Lung (tissue), 11 donors: ENCODE measurements at regions not wholly inside any gene's neighbourhood (a gene's known extent, or its start where the extent isn't known, plus 50 kb on each side); places are given as distances from the start of the nearest gene placed in this dataset.

Experiments used
- ATAC-seq: fragments of 200-7000 bp; cut with Tn5 transposase; one replicate; pipeline ENCODE4 v1.9.1; 2020; ENCODE audit warnings: moderate number of reproducible peaks; ENCODE audit not compliant: insufficient read depth, low FRiP score
- DNase-seq, 3 donors: peaks; one replicate each; pipeline ENCODE4 v3.0.0-alpha.2; 2013 to 2017
- H3K27ac ChIP-seq, 2 donors: one replicate each; pipeline ENCODE4 v1.5.1; 2013; ENCODE audit warnings: mild to moderate bottlenecking in 2 of 2, moderate library complexity in 2 of 2, control low read depth in 1 of 2, inconsistent platforms in 1 of 2, low read depth in 1 of 2, low read length in 1 of 2
- H3K27me3 ChIP-seq, 3 donors: one replicate each; pipeline ENCODE4 v1.5.1; 2013; ENCODE audit warnings: low read length in 2 of 3; ENCODE audit not compliant: control insufficient read depth in 3 of 3, insufficient read depth in 3 of 3
- H3K36me3 ChIP-seq, 4 donors: one replicate each; pipeline ENCODE4 v1.5.1; 2013; ENCODE audit warnings: low read length in 4 of 4, mild to moderate bottlenecking in 1 of 4, moderate library complexity in 1 of 4; ENCODE audit not compliant: control insufficient read depth in 4 of 4, insufficient read depth in 4 of 4
- H3K4me1 ChIP-seq, 5 donors: one replicate each; pipeline ENCODE4 v1.5.1; 2013; ENCODE audit warnings: low read length in 5 of 5, mild to moderate bottlenecking in 2 of 5, moderate library complexity in 1 of 5; ENCODE audit not compliant: control insufficient read depth in 5 of 5, insufficient read depth in 5 of 5
- H3K4me3 ChIP-seq: one replicate; pipeline ENCODE4 v1.5.1; 2013; ENCODE audit warnings: mild to moderate bottlenecking, control low read depth, moderate library complexity
- H3K9ac ChIP-seq, 2 donors: one replicate each; pipeline ENCODE4 v1.5.1; 2013; ENCODE audit warnings: low read length in 2 of 2, control low read depth in 1 of 2; ENCODE audit not compliant: insufficient read depth in 1 of 2
- H3K9me3 ChIP-seq, 4 donors: one replicate each; pipeline ENCODE4 v1.5.1; 2013; ENCODE audit warnings: low read length in 3 of 4, mild to moderate bottlenecking in 1 of 4, moderate library complexity in 1 of 4; ENCODE audit not compliant: control insufficient read depth in 4 of 4, insufficient read depth in 3 of 4
- WGBS, 2 donors: extraction: QIAGEN DNeasy Blood & Tissue Kit; methylation state at CpG; one replicate each; pipeline ENCODE4 v1.1.7; 2013; 5-methylcytosine and 5-hydroxymethylcytosine counted together
- TF ChIP-seq, protein P1 (sequence below): IDR thresholded peaks from 2 replicates; pipeline ENCODE4 v1.5.1; 2012; ENCODE audit warnings: mild to moderate bottlenecking; ENCODE audit errors: control extremely low read depth, extremely low read depth
- donor health status: control.
- donor health status: control.
- donor health status: Bipolar disorder and iron deficiency.
- donor health status: healthy.
- donor health status: DM: yes; HTN: yes; CAD: no.

DNA sequence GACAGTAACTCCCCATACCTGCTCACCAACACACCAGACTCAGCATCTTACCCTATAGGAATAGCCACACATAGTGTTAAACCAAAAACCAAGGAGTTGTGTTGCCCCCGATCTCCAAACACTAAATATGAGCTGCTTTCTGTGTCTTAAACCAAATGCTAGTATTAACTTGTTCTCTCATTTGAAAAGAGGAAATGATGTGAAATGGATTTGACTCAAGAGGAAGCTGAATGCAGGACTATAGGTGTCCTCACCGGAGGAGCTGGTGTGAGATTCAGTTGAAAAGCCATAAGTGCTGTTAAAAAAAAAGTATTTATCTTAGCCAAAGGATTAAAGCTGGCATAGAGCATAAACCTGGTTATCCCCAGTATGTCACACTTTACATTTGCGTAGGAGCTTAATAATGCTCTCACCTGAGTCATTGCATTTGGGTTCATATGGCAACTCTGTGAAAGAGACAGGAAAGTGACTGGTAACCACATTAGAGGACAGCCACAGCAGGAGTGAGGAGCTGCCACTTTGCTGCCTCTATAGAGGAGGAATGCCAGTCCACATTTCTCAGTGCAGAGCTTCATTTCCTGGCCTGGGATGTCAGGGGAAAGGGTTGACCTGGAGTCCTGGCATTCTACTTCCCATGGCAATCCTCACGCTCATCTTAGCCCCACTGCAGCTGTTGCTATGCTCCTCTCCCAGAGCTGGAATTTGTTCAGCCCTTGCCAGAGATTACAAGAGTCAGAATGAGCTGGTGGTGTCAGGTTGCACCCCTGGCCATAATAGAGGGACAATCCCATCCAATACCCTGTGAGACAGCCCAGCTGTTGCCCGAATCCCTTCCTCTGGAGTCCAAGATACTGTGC lies 143.3 kb upstream of the ANKFN1 start:
- DNase-seq (peak; percentile 70 to 73 (median 71)), ATAC-seq (no peak)
- no peak overlapping the region for H3K4me3 ChIP-seq
- 53 to 57% methylated on average over 5 of the region's 5 CpGs for WGBS, 2 donors
- no peaks in the 10 kb centered on the region for H3K36me3 ChIP-seq
- no peak overlapping the region for H3K9ac ChIP-seq
- no peaks in the 10 kb centered on the region for H3K4me1 ChIP-seq
- no peak overlapping the region for H3K27ac ChIP-seq
- peaks cover 0 to 4% (median 1%) of the 10 kb centered on the region in 4 donors for H3K9me3 ChIP-seq
- no peaks in the 10 kb centered on the region for H3K27me3 ChIP-seq
- TF ChIP-seq, protein P1, sequence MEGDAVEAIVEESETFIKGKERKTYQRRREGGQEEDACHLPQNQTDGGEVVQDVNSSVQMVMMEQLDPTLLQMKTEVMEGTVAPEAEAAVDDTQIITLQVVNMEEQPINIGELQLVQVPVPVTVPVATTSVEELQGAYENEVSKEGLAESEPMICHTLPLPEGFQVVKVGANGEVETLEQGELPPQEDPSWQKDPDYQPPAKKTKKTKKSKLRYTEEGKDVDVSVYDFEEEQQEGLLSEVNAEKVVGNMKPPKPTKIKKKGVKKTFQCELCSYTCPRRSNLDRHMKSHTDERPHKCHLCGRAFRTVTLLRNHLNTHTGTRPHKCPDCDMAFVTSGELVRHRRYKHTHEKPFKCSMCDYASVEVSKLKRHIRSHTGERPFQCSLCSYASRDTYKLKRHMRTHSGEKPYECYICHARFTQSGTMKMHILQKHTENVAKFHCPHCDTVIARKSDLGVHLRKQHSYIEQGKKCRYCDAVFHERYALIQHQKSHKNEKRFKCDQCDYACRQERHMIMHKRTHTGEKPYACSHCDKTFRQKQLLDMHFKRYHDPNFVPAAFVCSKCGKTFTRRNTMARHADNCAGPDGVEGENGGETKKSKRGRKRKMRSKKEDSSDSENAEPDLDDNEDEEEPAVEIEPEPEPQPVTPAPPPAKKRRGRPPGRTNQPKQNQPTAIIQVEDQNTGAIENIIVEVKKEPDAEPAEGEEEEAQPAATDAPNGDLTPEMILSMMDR = no peak

DNA sequence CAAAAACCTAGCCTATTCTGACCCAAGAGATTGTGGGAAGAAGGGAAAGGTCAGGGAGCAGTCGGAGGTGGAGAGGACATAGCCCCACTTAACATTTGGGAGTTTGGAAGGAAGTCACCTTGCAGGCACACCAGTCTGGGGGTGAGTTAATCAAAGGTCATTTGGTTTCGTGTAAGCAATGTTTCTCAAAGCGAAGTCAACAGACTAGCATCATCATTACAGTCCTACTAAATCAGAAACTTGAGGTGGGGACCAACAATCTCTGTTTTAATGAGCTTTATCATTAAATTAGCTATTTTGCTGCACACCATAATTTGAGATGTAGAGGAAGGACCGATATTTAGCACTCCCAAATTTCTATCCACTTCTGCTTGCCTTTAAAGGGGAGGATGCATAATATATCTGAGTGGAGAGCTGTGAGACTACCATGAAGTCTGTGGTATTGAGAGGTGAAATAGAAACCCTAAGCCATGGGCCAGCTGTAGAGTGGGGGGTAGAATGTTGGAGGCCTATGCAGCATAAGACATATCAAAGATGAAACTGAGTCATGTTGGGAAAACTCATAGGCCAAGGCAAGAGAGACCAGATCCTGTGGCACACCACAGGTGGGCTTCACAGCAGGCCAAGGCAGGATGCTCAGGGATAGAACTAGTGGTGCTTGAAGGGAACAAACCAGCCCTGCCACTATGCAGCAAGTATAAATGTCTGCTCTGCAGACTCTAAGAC lies 141.7 kb upstream of the ANKFN1 start:
- Histone ChIP-seq H3K27ac (no peak overlapping the region), H3K9ac (no peak overlapping the region), H3K4me1 (no peaks in the 10 kb centered on the region), H3K9me3 (peaks cover 0 to 4% (median 1%) of the 10 kb centered on the region in 4 donors), H3K27me3 (no peaks in the 10 kb centered on the region), H3K4me3 (no peak overlapping the region), H3K36me3 (no peaks in the 10 kb centered on the region)
- WGBS, 2 donors = 84 to 91% methylated on average over 4 of the region's 4 CpGs
- TF ChIP-seq, protein P1 = no peak
- ATAC-seq (no peak), DNase-seq (no peak)

DNA sequence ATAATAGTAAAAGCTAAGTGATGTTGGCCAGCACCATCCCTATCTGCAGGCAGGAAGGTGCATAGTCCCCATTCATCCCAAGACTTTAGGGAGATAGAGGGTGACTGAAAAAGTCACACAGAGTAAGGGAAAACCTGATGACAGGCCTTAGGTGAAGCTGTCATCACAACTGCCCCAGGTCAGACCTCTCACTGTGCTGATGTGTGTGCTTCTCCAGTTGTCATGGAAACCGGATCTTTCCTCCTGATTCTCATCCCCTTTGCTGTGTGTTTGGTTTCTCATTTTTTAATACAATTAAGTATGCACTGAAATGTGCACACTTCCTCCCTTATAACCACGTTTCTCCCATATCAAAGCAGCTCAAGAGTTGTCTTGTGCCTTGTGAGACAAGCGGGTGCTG lies 135.1 kb upstream of the ANKFN1 start:
- Histone ChIP-seq H3K9ac (no peak overlapping the region), H3K9me3 (peaks cover 0 to 3% (median under 1%) of the 10 kb centered on the region in 4 donors), H3K27me3 (peaks cover 0 to 4% (median 0%) of the 10 kb centered on the region in 3 donors), H3K36me3 (no peaks in the 10 kb centered on the region), H3K4me3 (no peak overlapping the region), H3K4me1 (no peaks in the 10 kb centered on the region), H3K27ac (no peak overlapping the region)
- no peak for DNase-seq
- TF ChIP-seq, protein P1 = no peak
- WGBS, 2 donors = 46 to 52% methylated on average over 3 of the region's 3 CpGs
- no peak for ATAC-seq
